GM12891 (cell line): ENCODE measurements at regions not wholly inside any gene's neighbourhood (a gene's known extent, or its start where the extent isn't known, plus 50 kb on each side); places are given as distances from the start of the nearest gene placed in this dataset.

Experiments used
- POLR2A ChIP-seq: IDR thresholded peaks from 2 replicates; pipeline ENCODE4 v1.6.1; 2011; ENCODE audit warnings: low read depth, low read length, control low read depth
- POLR2AphosphoS5 ChIP-seq: IDR thresholded peaks from 2 replicates; pipeline ENCODE4 v1.6.1; 2011; ENCODE audit warnings: low read depth, low read length, control low read depth

- TF ChIP-seq POLR2AphosphoS5, result no peak
- TF ChIP-seq POLR2A, result no peak
Observed at GRCh38 chr11:11786771-11787170, 55.0 kb upstream of the USP47 start.
